ENCODE measurements at regions not wholly inside any gene's neighbourhood (a gene's known extent, or its start where the extent isn't known, plus 50 kb on each side); places are given as distances from the start of the nearest gene placed in this dataset.

- Mint-ChIP-seq H3K4me1 (ENCODE audit: low read depth, unreplicated experiment) (no peaks in the 10 kb centered on the region), H3K27me3 (ENCODE audit: insufficient read depth, unreplicated experiment) (no peaks in the 10 kb centered on the region), H3K36me3 (ENCODE audit: insufficient read depth, unreplicated experiment) (no peaks in the 10 kb centered on the region), H3K9me3 (ENCODE audit: unreplicated experiment) (no peaks in the 10 kb centered on the region), H3K27ac (ENCODE audit: unreplicated experiment) (no peak overlapping the region), H3K4me3 (ENCODE audit: unreplicated experiment) (no peak overlapping the region)
- Histone ChIP-seq H3K4me1 (no peaks in the 10 kb centered on the region), H3K27me3 (replicated peaks; ENCODE audit: control insufficient read depth, insufficient read depth, low read length) (no peaks in the 10 kb centered on the region), H3K4me3 (ENCODE audit: low read depth, low read length) (no peak overlapping the region), H3K9me3 (no peaks in the 10 kb centered on the region), H3K36me3 (ENCODE audit: control insufficient read depth, insufficient read depth, low read length) (no peaks in the 10 kb centered on the region)
- no peak for DNase-seq
- intact Hi-C loops (cut with micrococcal nuclease; ENCODE audit: unreplicated experiment) = no loop called here
- ChIA-PET CTCF (no interaction called here), POLR2A (no interaction called here)
- no peak for TF ChIP-seq CTCF (IDR thresholded peaks at IDR 0.05; ENCODE audit: insufficient read depth in 1 of 2, low read depth in 1 of 2, low read length in 1 of 2, severe bottlenecking in 1 of 2, unreplicated experiment in 1 of 2)
- BruUV-seq (replicated peaks) = no TSS peak
Observed at GRCh38 chr18:45171679-45172191, 443.5 kb upstream of the SLC14A2 start.

GRCh38 chr18:45173327-45173726, 441.9 kb upstream of the SLC14A2 start:
- no peak for DNase-seq
- Histone ChIP-seq H3K4me1 (no peaks in the 10 kb centered on the region), H3K4me3 (ENCODE audit: low read depth, low read length) (no peak overlapping the region), H3K36me3 (ENCODE audit: control insufficient read depth, insufficient read depth, low read length) (no peaks in the 10 kb centered on the region), H3K9me3 (no peaks in the 10 kb centered on the region), H3K27me3 (replicated peaks; ENCODE audit: control insufficient read depth, insufficient read depth, low read length) (no peaks in the 10 kb centered on the region)
- TF ChIP-seq CTCF (IDR thresholded peaks at IDR 0.05; ENCODE audit: insufficient read depth in 1 of 2, low read depth in 1 of 2, low read length in 1 of 2, severe bottlenecking in 1 of 2, unreplicated experiment in 1 of 2) = no peak
- BruUV-seq (replicated peaks) = no TSS peak
- H3K4me3 Mint-ChIP-seq (ENCODE audit: unreplicated experiment) = no peak overlapping the region
- no peaks in the 10 kb centered on the region for H3K4me1 Mint-ChIP-seq (ENCODE audit: low read depth, unreplicated experiment)
- no peaks in the 10 kb centered on the region for H3K9me3 Mint-ChIP-seq (ENCODE audit: unreplicated experiment)
- intact Hi-C loops (cut with micrococcal nuclease; ENCODE audit: unreplicated experiment) = no loop called here
- H3K36me3 Mint-ChIP-seq (ENCODE audit: insufficient read depth, unreplicated experiment) = no peaks in the 10 kb centered on the region
- H3K27me3 Mint-ChIP-seq (ENCODE audit: insufficient read depth, unreplicated experiment) = peaks cover 3% of the 10 kb centered on the region
- no peak overlapping the region for H3K27ac Mint-ChIP-seq (ENCODE audit: unreplicated experiment)
- ChIA-PET CTCF (no interaction called here), POLR2A (no interaction called here)

- no peaks in the 10 kb centered on the region for H3K9me3 ChIP-seq
- H3K36me3 Mint-ChIP-seq (ENCODE audit: insufficient read depth, unreplicated experiment) = no peaks in the 10 kb centered on the region
- no peak for DNase-seq
- no peak overlapping the region for H3K27ac Mint-ChIP-seq (ENCODE audit: unreplicated experiment)
- TF ChIP-seq CTCF (IDR thresholded peaks at IDR 0.05; ENCODE audit: insufficient read depth in 1 of 2, low read depth in 1 of 2, low read length in 1 of 2, severe bottlenecking in 1 of 2, unreplicated experiment in 1 of 2) = no peak
- H3K4me3 Mint-ChIP-seq (ENCODE audit: unreplicated experiment) = no peak overlapping the region
- no peaks in the 10 kb centered on the region for H3K4me1 Mint-ChIP-seq (ENCODE audit: low read depth, unreplicated experiment)
- ChIA-PET POLR2A (no interaction called here), CTCF (no interaction called here)
- H3K4me3 ChIP-seq (ENCODE audit: low read depth, low read length) = no peak overlapping the region
- no TSS peak for BruUV-seq (replicated peaks)
- no peaks in the 10 kb centered on the region for H3K9me3 Mint-ChIP-seq (ENCODE audit: unreplicated experiment)
- H3K36me3 ChIP-seq (ENCODE audit: control insufficient read depth, insufficient read depth, low read length) = no peaks in the 10 kb centered on the region
- no peaks in the 10 kb centered on the region for H3K27me3 ChIP-seq (replicated peaks; ENCODE audit: control insufficient read depth, insufficient read depth, low read length)
- intact Hi-C loops (cut with micrococcal nuclease; ENCODE audit: unreplicated experiment) = no loop called here
- peaks cover 3% of the 10 kb centered on the region for H3K27me3 Mint-ChIP-seq (ENCODE audit: insufficient read depth, unreplicated experiment)
- no peaks in the 10 kb centered on the region for H3K4me1 ChIP-seq
Observed at GRCh38 chr18:45173799-45174519, 441.3 kb upstream of the SLC14A2 start.

All from Caco-2 (cell line).